Panc1 (cell line): ENCODE measurements at regions not wholly inside any gene's neighbourhood (a gene's known extent, or its start where the extent isn't known, plus 50 kb on each side); places are given as distances from the start of the nearest gene placed in this dataset.

Experiments
- POLR2AphosphoS5 ChIP-seq: IDR thresholded peaks from 2 replicates; pipeline ENCODE4 v1.6.1; 2012; ENCODE audit warnings: mild to moderate bottlenecking, low read depth, low read length, moderate library complexity
- TF ChIP-seq, protein P1 (sequence below): fragments of 450-650 bp; IDR thresholded peaks from 2 replicates; pipeline ENCODE4 v1.5.1; 2017; ENCODE audit warnings: mild to moderate bottlenecking
- TF ChIP-seq, protein P2 (sequence below), 2 experiments: IDR thresholded peaks; 2 replicates each; pipeline ENCODE4 v1.6.1; 2011 to 2012; ENCODE audit warnings: low read depth in 2 of 2, control low read depth in 1 of 2, low read length in 1 of 2, mild to moderate bottlenecking in 1 of 2, moderate library complexity in 1 of 2; ENCODE audit not compliant: insufficient read depth in 1 of 2

DNA sequence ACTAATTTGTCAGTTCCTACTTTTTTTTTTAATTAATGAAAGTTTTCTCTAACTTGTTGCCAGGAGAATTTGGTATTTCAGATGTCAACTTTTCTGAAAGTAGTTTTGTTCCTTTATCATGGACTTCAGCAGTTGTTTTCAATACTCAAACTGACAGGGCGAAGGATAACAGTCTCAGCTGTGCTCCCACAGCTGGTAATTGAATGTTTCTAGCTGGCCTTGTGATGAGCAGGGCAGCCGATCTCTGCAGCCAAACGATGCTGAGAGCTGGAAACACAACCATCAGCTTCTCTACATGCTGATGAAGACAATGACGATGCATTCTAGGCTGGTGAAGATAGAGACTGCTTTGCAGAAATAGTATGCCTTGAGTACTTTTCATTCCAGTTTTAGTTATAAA is 130.0 kb upstream of the MAP9 start:
- TF ChIP-seq, protein P1, sequence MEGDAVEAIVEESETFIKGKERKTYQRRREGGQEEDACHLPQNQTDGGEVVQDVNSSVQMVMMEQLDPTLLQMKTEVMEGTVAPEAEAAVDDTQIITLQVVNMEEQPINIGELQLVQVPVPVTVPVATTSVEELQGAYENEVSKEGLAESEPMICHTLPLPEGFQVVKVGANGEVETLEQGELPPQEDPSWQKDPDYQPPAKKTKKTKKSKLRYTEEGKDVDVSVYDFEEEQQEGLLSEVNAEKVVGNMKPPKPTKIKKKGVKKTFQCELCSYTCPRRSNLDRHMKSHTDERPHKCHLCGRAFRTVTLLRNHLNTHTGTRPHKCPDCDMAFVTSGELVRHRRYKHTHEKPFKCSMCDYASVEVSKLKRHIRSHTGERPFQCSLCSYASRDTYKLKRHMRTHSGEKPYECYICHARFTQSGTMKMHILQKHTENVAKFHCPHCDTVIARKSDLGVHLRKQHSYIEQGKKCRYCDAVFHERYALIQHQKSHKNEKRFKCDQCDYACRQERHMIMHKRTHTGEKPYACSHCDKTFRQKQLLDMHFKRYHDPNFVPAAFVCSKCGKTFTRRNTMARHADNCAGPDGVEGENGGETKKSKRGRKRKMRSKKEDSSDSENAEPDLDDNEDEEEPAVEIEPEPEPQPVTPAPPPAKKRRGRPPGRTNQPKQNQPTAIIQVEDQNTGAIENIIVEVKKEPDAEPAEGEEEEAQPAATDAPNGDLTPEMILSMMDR = no peak
- no peak for TF ChIP-seq POLR2AphosphoS5
- TF ChIP-seq, protein P2, sequence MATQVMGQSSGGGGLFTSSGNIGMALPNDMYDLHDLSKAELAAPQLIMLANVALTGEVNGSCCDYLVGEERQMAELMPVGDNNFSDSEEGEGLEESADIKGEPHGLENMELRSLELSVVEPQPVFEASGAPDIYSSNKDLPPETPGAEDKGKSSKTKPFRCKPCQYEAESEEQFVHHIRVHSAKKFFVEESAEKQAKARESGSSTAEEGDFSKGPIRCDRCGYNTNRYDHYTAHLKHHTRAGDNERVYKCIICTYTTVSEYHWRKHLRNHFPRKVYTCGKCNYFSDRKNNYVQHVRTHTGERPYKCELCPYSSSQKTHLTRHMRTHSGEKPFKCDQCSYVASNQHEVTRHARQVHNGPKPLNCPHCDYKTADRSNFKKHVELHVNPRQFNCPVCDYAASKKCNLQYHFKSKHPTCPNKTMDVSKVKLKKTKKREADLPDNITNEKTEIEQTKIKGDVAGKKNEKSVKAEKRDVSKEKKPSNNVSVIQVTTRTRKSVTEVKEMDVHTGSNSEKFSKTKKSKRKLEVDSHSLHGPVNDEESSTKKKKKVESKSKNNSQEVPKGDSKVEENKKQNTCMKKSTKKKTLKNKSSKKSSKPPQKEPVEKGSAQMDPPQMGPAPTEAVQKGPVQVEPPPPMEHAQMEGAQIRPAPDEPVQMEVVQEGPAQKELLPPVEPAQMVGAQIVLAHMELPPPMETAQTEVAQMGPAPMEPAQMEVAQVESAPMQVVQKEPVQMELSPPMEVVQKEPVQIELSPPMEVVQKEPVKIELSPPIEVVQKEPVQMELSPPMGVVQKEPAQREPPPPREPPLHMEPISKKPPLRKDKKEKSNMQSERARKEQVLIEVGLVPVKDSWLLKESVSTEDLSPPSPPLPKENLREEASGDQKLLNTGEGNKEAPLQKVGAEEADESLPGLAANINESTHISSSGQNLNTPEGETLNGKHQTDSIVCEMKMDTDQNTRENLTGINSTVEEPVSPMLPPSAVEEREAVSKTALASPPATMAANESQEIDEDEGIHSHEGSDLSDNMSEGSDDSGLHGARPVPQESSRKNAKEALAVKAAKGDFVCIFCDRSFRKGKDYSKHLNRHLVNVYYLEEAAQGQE (IDR thresholded peaks at IDR 0.05; ENCODE audit: insufficient read depth in 1 of 2, low read depth in 2 of 2, low read length in 1 of 2) = no peak
